ENCODE measurements at regions not wholly inside any gene's neighbourhood (a gene's known extent, or its start where the extent isn't known, plus 50 kb on each side); places are given as distances from the start of the nearest gene placed in this dataset.

DNA sequence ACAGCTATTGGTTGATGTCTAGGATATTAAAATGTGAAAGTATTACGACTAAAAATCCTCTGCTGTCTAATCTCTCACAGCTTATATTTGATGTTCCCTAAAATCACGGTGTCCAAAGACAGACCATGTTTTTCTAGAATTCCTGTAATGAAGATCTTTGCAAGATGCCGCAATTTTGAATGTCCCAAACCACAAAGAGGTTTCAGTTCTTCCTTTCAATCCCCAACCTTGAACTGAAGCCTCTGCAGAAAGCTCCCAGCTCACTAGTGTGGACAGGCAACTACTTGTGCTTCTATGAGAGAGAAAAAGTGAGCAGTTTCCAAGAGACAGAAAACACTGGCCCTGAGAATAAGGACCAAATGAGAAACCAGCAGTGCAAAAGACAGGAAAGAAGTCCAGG lies 370.1 kb downstream of the FOXA2 start:
- no peak for DNase-seq

DNA sequence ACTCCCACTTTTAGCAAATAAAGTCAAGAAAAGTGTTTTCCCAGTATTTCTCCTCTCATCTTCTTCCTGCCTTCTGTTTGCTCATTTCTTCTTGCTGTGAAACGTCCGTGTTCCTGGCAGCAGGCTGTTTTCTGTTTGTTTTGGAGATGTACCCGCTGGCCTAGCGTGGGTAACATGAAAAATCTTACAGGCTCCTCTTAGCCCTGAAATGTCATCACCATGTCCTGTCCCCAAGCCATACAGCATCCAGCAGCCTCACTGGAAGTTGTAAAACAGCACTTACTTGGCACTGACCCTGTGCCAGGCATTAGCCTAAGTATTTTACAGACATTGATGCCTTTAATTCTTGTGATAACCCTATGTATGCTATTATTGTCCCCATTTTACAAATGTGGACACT lies 371.1 kb downstream of the FOXA2 start:
- DNase-seq = no peak

DNA sequence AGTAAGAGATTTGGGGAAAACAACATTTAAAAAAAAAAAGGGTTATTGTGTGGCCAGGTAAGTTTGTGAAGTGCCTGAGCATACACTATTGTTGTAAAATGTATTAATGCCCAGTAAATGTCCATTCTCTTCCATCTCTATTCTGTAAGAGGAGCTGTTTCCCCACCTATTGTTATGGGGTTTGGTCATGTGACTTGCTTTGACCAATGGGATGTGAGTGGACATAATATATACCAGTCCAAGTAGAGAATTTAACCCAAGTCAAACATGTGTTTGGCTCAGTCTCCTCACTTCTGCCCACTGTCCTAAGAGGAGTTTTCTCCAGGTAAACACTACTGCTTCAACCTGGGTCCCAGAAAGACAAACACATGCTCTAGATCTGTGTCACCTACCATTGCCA lies 377.1 kb downstream of the FOXA2 start:
- DNase-seq = no peak

DNA sequence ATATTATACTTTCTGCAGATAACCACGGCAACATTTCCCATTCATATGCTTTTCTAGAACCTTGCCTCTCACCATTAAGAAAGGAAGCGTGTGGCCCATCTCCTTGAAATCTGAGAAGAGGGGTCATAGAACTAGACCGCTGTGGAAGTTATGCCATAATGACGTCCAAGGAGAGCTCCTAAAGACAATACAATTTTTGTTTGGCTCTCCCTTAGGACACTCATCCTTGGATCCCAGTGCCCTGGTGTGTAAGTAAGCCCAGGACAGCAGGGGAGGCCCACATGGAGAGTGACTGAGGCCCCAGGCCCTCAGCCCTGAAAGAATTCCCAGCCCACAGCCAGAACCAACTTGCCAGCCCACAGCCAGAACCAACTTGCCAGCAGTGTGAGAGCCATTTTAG lies 379.6 kb downstream of the FOXA2 start:
- no peak for DNase-seq

DNA sequence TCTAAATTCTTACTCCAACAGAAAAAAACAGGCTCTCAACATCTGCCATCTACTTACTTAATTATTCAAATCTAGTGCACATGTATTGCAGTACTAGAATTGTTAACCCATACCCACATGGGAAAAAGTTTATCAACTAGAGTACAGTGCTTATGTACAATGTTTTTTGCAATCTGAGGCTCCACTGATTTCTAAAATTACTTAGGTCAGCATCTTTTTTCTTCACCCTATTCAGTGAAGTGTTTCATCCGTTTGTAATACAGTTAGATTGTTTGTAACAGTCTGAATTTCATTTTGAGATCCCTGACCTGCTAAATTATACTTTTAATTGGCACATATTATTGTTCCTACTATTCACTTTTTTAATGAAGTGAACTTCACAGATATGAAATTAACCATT lies 402.2 kb downstream of the FOXA2 start:
- no peak for DNase-seq

DNA sequence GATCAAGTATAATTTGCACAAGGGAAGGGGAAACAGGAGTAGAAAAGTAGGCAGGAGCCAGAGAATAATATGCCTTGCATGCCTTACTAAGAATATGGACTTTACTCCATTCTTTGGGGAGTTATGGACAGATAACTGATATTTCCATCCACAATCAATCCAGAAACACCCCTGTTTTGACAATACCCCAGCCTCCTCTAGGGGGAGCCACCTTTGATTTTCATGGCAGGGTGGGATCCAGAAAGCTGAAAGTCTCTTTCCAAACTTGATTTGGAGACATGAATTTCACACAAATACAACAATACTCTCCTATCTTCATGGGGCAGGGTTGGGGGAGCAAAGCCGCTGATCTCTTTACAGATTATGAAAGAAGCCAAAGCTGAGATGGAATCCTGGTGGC lies 404.1 kb downstream of the FOXA2 start:
- no peak for DNase-seq

DNA sequence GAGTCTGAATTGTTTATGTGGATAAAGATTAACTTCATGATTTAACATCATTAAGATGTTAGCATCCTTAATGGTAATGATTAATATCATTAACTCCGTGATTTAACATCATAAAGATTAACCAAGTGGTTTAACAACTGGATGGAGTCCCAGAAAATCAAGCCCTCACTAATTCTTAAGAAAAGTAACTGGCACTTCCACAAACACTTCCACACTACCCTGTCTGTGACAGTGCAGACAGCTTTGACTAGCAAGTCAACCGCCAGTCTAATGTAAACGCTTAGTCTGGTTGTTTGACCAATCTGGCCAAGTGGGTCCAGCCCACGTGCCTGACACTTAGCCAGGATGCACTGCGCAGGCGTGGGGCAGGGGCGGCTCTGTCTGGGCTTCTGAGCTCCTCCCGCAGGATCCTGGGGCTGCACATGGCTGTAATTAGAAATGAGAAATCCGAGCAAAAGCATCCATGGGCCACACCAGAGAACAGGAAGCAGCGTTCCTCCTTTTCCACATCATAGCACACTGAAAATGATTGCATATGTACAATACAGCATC lies 424.2 kb downstream of the FOXA2 start:
- DNase-seq = no peak

DNA sequence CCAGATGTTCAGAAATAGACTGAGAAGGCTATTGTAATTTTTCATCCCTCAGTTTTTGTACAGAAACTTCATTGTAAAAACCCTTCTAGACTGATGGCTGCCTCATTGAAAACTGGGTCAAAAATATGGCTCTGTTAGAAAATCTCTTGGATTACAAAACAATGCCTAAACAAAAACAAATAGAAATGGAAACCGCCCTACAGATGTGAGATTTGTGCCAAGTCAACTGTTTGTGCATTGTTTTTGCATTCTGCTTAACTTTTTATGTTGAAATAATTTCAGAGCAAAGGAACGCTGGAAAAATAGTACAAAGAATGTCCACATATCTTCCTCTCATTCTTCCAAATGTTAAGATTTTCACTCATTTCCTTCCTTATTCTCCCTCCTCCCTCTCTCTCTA lies 425.1 kb downstream of the FOXA2 start:
- no peak for DNase-seq

DNA sequence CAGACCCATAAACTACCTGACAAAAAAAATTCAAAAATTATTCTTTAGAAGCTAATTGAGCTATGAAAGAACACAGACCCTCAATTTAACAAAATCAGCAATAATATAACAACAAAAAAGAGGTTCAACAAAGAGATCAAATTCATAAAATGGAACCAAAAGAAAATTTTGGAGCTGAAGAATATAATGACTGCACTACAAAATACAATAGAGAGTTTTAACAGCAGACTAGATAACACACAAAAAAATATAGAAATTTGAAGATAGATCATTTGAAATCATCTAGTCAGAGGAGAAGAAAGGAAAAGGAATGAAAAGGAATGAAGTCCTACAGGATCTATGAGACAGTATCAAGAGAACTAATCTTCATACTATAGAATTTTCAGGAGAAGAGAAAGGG lies 422.1 kb downstream of the PAX1 start:
- no peak for DNase-seq

DNA sequence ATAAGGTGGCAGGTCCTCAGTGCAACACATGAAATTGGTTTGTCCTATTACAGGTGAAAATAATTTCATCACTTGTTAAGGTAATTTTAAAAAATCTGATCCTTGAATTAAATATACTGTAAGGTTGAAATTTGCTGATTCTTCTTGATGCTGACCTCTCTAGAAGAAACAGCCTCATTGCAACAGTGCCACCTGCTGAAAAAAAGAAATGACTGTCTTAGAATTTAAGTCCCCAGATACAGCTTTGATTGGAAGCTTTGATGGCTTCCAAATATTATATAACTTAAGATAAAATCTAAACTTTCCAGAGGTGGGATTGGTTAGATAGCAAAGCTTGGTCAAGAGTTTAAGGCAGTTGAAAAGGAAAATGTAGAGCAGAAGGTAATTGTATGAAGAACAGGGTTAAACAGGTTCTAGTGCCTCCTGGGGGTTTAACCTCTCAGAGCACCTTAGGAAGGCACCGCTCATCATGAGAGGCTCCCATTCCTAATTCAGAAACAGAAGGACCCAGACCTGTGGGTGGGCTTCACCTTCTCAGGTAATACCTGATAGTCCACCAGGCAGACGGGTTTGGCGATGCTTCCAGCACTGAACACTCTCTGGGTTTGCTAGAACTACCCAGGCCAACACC lies 401.0 kb downstream of the PAX1 start:
- DNase-seq = no peak

DNA sequence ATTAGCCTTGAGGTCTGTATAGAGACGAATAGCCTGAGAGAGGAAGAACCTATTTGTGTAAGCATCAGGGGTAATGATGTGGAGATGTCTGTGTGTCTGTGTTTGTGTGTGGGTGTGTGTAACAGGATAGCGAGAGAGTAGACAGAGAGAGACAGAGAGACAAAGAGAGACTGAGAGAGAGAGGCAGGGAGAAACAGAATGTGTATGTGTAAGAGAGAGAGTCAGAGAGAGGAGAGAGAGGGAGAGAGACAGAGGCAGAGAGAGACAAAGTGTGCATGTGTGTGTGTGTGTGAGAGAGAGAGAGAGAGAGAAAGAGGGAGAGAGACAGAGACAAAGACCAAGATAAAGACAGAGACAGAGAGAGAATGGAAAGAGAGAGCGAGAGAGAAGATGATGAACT lies 396.1 kb downstream of the PAX1 start:
- DNase-seq = no peak

DNA sequence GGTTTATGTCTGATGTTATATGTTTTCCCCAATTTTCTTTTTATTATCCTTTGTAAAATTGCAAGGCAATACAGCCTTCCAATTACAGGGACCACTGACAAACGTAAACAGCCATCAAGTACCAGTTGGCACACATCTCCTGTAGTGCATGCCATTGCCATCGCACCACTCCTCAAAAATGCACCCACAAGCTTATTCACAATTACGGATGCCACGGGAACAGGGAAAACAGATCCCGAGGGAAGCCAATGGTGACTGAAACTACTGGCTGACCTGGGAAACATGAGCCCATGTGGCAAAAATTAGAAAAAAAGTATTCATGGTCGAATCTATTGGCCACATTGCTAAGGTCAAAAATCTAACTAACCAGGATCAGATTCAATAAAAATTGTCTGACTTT lies 395.2 kb downstream of the PAX1 start:
- no peak for DNase-seq

DNA sequence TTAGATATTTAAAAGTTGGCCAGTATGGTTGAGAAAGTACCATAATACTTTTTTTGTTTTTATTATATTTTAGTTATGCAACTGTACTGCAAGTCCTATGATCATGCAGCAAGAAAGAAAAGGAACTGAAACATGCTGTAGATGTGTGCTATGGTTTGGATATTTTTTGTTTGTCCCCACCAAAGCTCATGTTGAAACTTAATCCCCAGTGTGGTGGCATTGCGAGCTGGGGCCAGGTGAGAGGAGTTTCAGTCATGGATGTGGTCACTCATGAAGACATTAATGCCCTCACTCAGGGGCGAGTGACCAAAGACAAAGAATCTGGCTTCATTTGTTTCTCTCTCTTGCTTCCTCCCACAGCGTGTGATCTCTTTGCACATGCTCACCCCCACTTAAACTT lies 393.9 kb downstream of the PAX1 start:
- DNase-seq = no peak

DNA sequence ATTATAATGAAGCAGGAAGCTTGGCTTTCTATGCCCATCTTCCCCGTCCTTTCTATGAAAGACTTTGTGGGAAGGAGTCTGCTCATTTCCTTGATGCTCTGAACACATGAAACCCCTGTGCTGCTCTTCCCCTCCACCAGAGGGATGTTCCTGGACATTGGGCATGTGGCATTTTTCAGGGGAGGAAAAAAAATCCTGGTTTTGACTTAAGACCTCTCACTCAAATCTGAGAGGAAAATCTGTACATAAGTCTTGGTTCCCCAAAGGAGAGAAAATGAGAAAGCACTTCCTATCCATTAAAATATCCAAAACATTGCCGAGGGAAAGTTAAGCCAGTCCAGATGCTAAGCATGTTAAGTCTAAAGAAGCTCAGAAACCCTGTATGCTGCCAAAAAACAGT lies 393.0 kb downstream of the PAX1 start:
- no peak for DNase-seq

DNA sequence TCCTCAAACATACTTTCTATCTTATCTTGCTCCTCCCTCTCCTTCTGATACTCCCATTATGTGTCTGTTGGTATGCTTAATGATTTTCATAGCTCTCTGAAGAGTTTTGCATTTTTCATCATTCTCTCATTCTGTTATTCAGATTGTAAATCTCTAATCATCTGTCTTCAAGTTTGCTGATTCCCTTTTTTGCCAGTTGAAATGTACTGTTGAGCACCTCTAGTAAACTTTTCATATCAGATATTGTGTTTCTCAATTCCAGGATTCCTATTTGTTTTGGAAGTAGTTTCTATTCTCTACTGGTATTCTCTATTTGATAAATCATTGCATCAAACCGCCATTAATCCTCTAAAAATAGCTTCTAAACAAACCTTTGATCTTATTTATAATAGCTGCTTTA lies 387.7 kb downstream of the PAX1 start:
- no peak for DNase-seq

DNA sequence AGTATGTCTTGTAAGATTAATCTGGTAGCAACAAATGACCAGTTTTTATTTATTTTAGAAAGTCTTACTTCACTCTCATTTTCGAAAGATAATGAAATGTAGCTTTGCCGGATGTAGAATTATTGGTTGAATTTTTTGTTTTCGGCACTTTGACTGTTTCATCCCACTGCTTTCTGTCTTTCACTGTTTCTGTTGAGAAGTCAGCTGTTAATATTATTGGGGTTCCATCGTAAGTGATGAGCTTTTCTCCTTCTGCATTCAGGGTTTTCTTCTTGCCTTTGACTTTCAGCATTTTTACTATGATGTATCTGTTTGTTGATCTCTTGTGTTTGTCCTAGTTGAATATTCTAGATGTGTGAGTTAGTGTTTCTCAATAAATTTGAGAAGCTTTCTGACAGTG lies 383.4 kb downstream of the PAX1 start:
- no peak for DNase-seq

DNA sequence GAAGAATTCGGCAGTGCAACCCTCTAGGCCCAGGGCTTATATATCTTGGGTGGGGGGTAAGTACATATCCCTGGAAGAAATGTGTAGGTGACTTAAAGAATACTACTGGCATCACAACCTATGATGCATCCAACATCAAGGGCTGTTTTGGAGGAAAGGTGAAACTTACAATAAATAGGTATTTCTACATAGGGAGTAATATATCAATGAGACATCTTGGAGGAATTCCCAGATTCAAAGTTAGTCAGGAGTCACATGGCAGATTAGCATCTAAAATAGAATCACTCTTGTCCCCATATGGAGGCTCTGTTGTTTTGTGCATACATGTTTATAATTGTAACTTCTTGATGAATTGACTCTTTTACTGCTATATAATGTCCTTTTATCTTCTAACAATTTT lies 375.5 kb downstream of the PAX1 start:
- no peak for DNase-seq

DNA sequence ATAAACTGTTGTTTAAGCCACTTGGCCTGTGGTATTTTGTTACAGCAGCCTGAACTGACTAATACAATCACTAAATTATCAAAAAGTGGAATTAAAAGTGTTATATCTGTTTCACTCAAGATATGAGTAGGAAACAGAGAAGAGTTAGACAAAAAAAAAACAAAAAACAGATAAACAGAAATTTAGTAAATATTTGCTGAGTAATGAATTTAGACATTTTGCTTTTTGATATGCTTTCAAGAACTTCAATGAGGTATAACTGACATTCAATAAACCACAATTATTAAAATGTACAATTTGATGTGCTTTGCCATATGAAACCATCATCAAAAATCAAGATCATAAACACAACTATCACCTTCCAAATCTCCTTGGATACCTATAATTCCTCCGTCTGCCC lies 369.2 kb downstream of the PAX1 start:
- no peak for DNase-seq

DNA sequence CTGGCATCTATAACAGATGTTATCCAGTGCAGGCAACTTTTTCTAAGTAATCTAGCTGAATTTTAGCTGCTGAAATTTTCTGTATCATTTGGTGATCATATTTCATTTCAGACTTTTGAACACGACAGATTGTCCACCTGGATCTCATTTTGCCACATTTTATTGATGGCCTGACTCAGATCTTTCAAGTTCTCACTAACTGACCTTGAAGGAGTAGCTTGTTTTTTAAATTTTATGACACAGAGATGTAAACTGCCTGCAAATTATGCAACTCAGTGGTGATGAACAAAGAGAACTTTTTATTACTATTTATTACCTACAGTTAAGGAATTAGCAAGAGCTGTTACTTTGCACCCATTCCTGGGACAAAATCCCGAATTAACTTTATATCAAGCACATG lies 366.4 kb downstream of the PAX1 start:
- DNase-seq = no peak

DNA sequence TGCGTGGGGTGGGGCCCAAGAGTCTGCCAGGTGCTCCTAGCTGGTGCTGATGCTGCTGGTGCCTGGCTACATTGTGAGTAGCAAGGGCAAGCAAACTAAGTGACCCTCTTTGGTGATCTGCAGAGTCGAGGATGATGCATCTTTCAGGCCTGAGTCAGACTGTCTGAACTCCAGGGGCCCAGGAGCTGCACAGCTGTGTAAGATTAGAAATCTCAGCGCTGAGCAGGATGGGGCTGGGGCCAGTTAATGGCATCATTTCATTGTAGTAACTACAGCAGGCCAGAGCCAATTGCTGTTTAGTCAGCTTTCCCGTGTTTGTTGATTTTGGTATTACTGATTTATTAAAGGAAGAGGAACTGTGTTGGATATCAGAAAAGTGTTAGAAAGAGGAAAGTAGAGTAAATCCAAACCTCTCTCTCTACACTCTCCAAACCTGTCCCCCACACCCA lies 365.2 kb downstream of the PAX1 start:
- no peak for DNase-seq

DNA sequence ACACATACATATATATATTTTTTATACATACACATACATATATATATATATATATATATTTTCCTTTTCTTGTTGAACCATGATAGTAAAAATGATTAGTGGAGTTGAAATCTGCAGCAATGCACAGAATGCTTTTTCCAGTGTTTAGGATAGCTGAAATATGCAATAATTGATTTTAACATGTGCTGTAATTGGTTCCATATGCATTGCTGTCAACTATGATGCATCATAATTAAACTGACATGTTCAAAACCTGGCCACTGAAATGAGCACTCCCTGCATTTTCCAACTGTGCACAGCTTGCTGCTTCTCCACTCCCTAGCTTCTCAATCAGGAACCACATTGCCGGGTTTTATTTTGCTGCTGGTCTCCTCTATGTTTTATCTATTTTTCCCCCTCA lies 358.3 kb downstream of the PAX1 start:
- no peak for DNase-seq

DNA sequence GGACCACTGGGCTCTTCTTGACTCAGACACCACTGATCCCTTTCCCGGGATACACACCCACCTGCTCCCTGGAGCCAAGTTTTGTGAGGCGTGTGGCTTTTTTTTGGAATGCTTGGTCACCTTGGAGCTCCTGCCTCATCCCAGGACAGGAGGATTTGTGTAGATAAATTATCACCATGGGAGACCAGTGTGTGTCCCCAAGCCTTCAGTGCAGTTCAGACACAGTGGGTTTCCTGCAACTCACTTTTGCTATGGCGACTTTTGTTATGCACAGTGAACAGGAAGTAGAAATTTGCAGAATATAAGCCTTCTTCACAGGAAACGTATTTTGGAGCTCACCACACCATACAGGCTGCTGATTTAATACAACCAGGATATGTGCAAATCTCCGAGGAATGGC lies 357.4 kb downstream of the PAX1 start:
- no peak for DNase-seq

DNA sequence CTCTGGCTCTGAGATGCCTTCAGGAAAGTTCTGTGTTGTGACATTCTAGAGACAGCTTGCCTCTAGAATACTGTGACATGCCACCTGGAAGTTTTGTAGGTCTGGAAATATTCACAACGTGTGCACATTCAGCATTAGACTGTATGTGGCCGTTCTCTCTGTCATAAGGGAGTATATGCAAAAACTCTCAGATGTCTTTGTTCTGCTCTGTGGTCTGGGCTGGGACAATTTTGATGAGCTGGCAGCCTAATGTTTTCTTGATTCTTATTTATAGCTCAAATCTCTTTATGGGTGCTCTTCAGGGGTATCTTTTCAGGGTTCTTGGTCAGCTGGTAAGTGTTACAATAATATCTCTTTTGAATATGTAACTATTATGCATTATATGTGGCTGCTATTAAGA lies 355.1 kb downstream of the PAX1 start:
- DNase-seq = no peak

DNA sequence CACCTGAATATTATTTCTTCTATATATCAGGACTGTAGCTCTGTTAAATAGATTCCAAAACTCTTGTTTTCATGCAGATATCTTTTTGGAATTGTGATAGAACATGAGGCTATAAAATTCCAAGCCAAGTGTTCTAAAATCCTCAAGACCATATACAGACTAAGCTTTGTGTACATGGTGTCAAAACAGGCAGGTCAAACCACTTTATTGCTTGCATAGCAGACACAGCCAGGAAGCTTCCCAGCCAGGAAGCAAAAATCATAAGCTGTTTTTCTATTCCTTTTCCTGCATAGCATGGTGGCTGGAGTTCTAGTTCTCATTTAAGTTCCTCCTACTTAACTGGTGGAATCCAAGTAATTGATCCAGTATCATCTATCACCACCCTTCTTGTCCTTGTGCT lies 353.3 kb downstream of the PAX1 start:
- no peak for DNase-seq

DNA sequence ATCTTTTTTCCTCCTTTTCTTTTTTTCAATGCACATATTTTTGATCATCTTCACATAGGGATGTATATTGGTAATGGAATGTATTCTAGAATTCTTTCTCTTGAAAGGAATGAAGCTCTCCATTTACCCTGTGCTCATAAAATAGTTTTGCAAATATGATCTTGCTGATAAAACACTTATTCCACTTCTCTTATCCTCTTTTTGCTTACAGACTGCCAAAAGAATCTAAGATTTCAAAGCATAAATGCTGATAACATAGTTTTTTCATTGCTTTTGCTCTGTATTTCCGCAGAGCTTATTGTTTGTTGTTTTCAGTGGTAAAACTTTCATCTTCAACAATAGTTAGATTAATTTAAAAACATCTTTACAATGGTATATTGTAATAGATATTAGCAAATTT lies 350.5 kb downstream of the PAX1 start:
- no peak for DNase-seq

Data from NCI-H2081 treated with DMSO at 0.1 percent for 48 hours (cell line).